SU-DHL-6 (cell line): ENCODE measurements at regions not wholly inside any gene's neighbourhood (a gene's known extent, or its start where the extent isn't known, plus 50 kb on each side); places are given as distances from the start of the nearest gene placed in this dataset.

ENCODE experiments used
- H2AFZ ChIP-seq: fragments of 200-600 bp; sonication (generic); 2 replicates; pipeline ENCODE4 v1.6.1; 2014; ENCODE audit warnings: low read depth, mild to moderate bottlenecking, moderate library complexity, mixed read lengths, antibody characterized with exemption, low read length; ENCODE audit not compliant: severe bottlenecking
- H3F3A ChIP-seq: fragments of 200-600 bp; shearing (Covaris generic); 2 replicates; pipeline ENCODE4 v1.6.0; 2016; ENCODE audit warnings: antibody characterized with exemption, mild to moderate bottlenecking; ENCODE audit not compliant: insufficient read depth
- H3K27ac ChIP-seq: fragments of 200-600 bp; sonication (generic); 2 replicates; pipeline ENCODE4 v1.5.1; 2016; ENCODE audit warnings: low read depth, mild to moderate bottlenecking, low read length, moderate library complexity, mixed read lengths
- H3K27me3 ChIP-seq: fragments of 200-600 bp; sonication (generic), shearing (Covaris generic); 2 replicates; pipeline ENCODE4 v1.6.0; 2014; ENCODE audit warnings: mild to moderate bottlenecking, low read length
- H3K36me3 ChIP-seq: fragments of 200-600 bp; sonication (generic); 2 replicates; pipeline ENCODE4 v1.6.1; 2014; ENCODE audit warnings: mild to moderate bottlenecking, low read length, mixed read lengths
- H3K4me2 ChIP-seq: fragments of 300-600, 200-600 bp; shearing (Covaris generic), sonication (generic); 2 replicates; pipeline ENCODE4 v1.6.0; 2014; ENCODE audit warnings: low read length, low read depth, mild to moderate bottlenecking; ENCODE audit not compliant: poor library complexity, severe bottlenecking
- H3K4me3 ChIP-seq: fragments of 200-600 bp; sonication (generic); 2 replicates; pipeline ENCODE4 v1.5.1; 2014; ENCODE audit warnings: antibody characterized with exemption, low read length, mild to moderate bottlenecking, mixed read lengths; ENCODE audit not compliant: insufficient read depth, poor library complexity, severe bottlenecking
- H3K79me2 ChIP-seq: fragments of 200-600 bp; sonication (generic); 2 replicates; pipeline ENCODE4 v1.6.1; 2014; ENCODE audit warnings: mild to moderate bottlenecking, low read length, moderate library complexity; ENCODE audit not compliant: insufficient read depth
- H3K9ac ChIP-seq: fragments of 200-600 bp; sonication (generic); 2 replicates; pipeline ENCODE4 v1.7.0; 2014; ENCODE audit warnings: mild to moderate bottlenecking, low read length
- H3K9me2 ChIP-seq: fragments of 200-600 bp; sonication (generic); replicated peaks from 2 replicates; pipeline ENCODE4 v1.6.1; 2014; ENCODE audit warnings: low read length; ENCODE audit not compliant: insufficient read depth
- H3K9me3 ChIP-seq: fragments of 200-600 bp; sonication (generic); 2 replicates; pipeline ENCODE4 v1.6.1; 2014; ENCODE audit warnings: low read length, mixed read lengths; ENCODE audit not compliant: insufficient read depth
- H4K20me1 ChIP-seq: fragments of 200-600 bp; sonication (generic); 2 replicates; pipeline ENCODE4 v1.6.1; 2014; ENCODE audit warnings: low read depth, mild to moderate bottlenecking, antibody characterized with exemption, low read length, moderate library complexity, mixed read lengths
- EZH2phosphoT487 ChIP-seq: fragments of 200-600 bp; sonication (generic), shearing (Covaris generic); conservative IDR thresholded peaks from 2 replicates; pipeline ENCODE4 v1.6.1; 2018; ENCODE audit warnings: mild to moderate bottlenecking, antibody characterized with exemption, low read length, moderate library complexity, mixed read lengths
- TF ChIP-seq, protein P1 (sequence below): fragments of 200-600 bp; sonication (generic); IDR thresholded peaks from one replicate; pipeline ENCODE4 v1.5.1; 2017; ENCODE audit warnings: antibody characterized with exemption, mild to moderate bottlenecking, low read length, moderate library complexity; ENCODE audit not compliant: insufficient read depth, poor library complexity, severe bottlenecking

DNA sequence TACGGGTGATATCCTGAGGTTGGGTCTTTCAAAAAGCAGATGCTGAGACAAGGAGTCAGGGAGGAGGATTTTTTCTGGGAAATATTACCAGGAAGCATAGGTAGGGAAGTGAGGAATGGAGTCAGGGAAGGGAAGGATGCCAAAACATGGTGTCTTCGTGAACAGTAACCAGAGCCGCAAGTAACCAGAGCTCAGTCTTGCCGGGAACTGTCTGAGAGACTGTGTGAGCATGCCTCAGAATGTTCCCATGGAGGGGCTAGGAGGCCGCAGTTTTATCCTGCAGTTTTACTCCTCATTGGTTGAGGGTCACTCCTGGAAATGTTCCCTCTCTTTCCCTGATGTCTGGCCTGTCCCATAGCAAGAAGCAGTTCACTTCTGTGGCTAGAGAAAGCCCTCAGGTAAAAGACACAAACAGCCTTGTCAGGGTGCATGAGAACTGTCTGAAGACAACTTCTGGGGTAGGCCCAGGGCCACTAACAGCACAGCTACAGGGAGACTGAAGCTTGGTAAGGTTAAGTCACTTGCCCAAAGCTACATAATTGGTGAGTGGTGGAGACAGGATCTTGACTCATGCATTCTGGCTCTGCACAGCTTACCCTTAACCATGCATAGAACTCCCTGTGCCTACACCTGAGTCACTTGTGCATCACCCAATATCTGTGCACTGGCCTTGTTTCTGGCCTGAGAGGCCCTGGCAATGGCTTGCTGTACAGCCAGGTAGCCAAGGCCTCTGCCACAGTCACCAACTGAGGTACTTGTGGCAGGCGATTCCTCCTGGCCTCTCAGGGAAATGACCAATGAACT lies 76.3 kb upstream of the FRMD4B start:
- Histone ChIP-seq H3K36me3 (no peaks in the 10 kb centered on the region), H3F3A (no peaks in the 10 kb centered on the region), H2AFZ (no peak overlapping the region), H3K27me3 (no peaks in the 10 kb centered on the region), H4K20me1 (no peaks in the 10 kb centered on the region), H3K27ac (no peak overlapping the region), H3K9ac (no peak overlapping the region), H3K9me3 (no peaks in the 10 kb centered on the region), H3K9me2 (no peaks in the 10 kb centered on the region), H3K4me2 (no peak overlapping the region), H3K79me2 (no peaks in the 10 kb centered on the region), H3K4me3 (no peak overlapping the region)
- TF ChIP-seq, protein P1, sequence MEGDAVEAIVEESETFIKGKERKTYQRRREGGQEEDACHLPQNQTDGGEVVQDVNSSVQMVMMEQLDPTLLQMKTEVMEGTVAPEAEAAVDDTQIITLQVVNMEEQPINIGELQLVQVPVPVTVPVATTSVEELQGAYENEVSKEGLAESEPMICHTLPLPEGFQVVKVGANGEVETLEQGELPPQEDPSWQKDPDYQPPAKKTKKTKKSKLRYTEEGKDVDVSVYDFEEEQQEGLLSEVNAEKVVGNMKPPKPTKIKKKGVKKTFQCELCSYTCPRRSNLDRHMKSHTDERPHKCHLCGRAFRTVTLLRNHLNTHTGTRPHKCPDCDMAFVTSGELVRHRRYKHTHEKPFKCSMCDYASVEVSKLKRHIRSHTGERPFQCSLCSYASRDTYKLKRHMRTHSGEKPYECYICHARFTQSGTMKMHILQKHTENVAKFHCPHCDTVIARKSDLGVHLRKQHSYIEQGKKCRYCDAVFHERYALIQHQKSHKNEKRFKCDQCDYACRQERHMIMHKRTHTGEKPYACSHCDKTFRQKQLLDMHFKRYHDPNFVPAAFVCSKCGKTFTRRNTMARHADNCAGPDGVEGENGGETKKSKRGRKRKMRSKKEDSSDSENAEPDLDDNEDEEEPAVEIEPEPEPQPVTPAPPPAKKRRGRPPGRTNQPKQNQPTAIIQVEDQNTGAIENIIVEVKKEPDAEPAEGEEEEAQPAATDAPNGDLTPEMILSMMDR = no peak
- TF ChIP-seq EZH2phosphoT487 = no peak

- Histone ChIP-seq H3K36me3 (no peaks in the 10 kb centered on the region), H3K27ac (no peak overlapping the region), H3K9me3 (no peaks in the 10 kb centered on the region), H3K9me2 (no peaks in the 10 kb centered on the region), H3K4me3 (no peak overlapping the region), H2AFZ (no peak overlapping the region), H3K79me2 (no peaks in the 10 kb centered on the region), H3K4me2 (no peak overlapping the region), H3K9ac (no peak overlapping the region), H3K27me3 (no peaks in the 10 kb centered on the region), H3F3A (no peaks in the 10 kb centered on the region), H4K20me1 (no peaks in the 10 kb centered on the region)
- TF ChIP-seq, protein P1 = no peak
- no peak for TF ChIP-seq EZH2phosphoT487
Observed at GRCh38 chr3:69460034-69460433, 74.1 kb upstream of the FRMD4B start.

DNA sequence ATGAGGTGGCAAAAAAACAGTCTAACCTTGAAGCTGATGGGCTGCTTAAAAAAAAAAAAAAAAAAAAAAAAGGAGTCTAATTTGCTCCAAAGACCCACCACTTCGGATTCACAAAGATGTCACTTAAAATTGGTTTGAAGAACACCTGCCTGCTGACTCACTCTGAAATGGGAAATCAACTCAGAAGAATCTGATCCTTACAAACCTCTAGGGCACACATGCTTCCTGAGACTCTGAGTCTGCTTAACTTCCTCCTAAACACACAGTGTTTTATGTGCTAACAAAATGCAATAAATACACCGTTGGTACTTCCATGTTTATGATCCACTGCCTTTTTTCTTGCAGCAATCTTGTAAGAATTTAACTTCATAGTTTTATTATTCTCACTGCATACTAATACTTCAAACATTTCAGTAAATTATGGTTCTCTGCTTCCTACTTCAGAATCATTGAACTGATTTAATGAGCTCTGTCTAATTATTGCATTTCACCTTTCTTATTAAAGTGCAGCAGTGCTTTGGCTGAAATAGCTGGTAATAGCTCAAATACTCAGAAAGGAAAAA lies 73.0 kb upstream of the FRMD4B start:
- no peaks in the 10 kb centered on the region for H3K9me3 ChIP-seq
- H3K9me2 ChIP-seq = no peaks in the 10 kb centered on the region
- no peaks in the 10 kb centered on the region for H3F3A ChIP-seq
- no peak overlapping the region for H3K4me3 ChIP-seq
- no peak for TF ChIP-seq EZH2phosphoT487
- TF ChIP-seq, protein P1 = no peak
- H3K27me3 ChIP-seq = no peaks in the 10 kb centered on the region
- no peak overlapping the region for H3K4me2 ChIP-seq
- H3K79me2 ChIP-seq = no peaks in the 10 kb centered on the region
- no peaks in the 10 kb centered on the region for H4K20me1 ChIP-seq
- no peaks in the 10 kb centered on the region for H3K36me3 ChIP-seq
- no peak overlapping the region for H2AFZ ChIP-seq
- no peak overlapping the region for H3K27ac ChIP-seq
- no peak overlapping the region for H3K9ac ChIP-seq
